ENCODE measurements at regions not wholly inside any gene's neighbourhood (a gene's known extent, or its start where the extent isn't known, plus 50 kb on each side); places are given as distances from the start of the nearest gene placed in this dataset.

GRCh38 chr13:95403349-95404140 is 102.3 kb upstream of the ABCC4 start:
- TF ChIP-seq CTCF (IDR thresholded peaks at IDR 0.05; ENCODE audit: low read depth, low read length), result no peak

GRCh38 chr13:95404141-95404882 is 103.1 kb upstream of the ABCC4 start:
- no peaks in the 10 kb centered on the region for H3K27me3 ChIP-seq
- TF ChIP-seq CTCF (IDR thresholded peaks at IDR 0.05; ENCODE audit: low read depth, low read length), result peak; percentile 87
- peak overlapping the region; percentile 29 for H3K4me3 ChIP-seq
- H3K4me1 ChIP-seq (ENCODE audit: low read depth), result no peaks in the 10 kb centered on the region
- H3K27ac ChIP-seq, result no peak overlapping the region
- H3K36me3 ChIP-seq, result no peaks in the 10 kb centered on the region
- DNase-seq (ENCODE audit: low read depth in 1 of 2, low spot score in 1 of 2), result peak; percentile 82 to 84
- H3K9me3 ChIP-seq (ENCODE audit: low read depth), result no peaks in the 10 kb centered on the region

More at GRCh38 chr13:95403349-95404140, 102.3 kb upstream of the ABCC4 start:
- no peak overlapping the region for H3K27ac ChIP-seq
- H3K27me3 ChIP-seq, result no peaks in the 10 kb centered on the region
- no peaks in the 10 kb centered on the region for H3K9me3 ChIP-seq (ENCODE audit: low read depth)
- H3K4me1 ChIP-seq (ENCODE audit: low read depth), result no peaks in the 10 kb centered on the region
- DNase-seq (ENCODE audit: low read depth in 1 of 2, low spot score in 1 of 2), result peak in 1 of 2 donors; percentile 20
- H3K36me3 ChIP-seq, result no peaks in the 10 kb centered on the region
- H3K4me3 ChIP-seq, result peak overlapping the region; percentile 29

GRCh38 chr13:95406176-95406575 is 104.9 kb upstream of the ABCC4 start:
- Histone ChIP-seq H3K27me3 (no peaks in the 10 kb centered on the region), H3K4me1 (ENCODE audit: low read depth) (no peaks in the 10 kb centered on the region), H3K9me3 (ENCODE audit: low read depth) (no peaks in the 10 kb centered on the region), H3K4me3 (no peak overlapping the region), H3K36me3 (no peaks in the 10 kb centered on the region), H3K27ac (no peak overlapping the region)
- no peak for DNase-seq (ENCODE audit: low read depth in 1 of 2, low spot score in 1 of 2)
- no peak for TF ChIP-seq CTCF (IDR thresholded peaks at IDR 0.05; ENCODE audit: low read depth, low read length)

GRCh38 chr13:95411428-95412040 is 110.3 kb upstream of the ABCC4 start:
- no peaks in the 10 kb centered on the region for H3K9me3 ChIP-seq (ENCODE audit: low read depth)
- no peak for TF ChIP-seq CTCF (IDR thresholded peaks at IDR 0.05; ENCODE audit: low read depth, low read length)
- no peak overlapping the region for H3K4me3 ChIP-seq
- peak in 1 of 2 donors; percentile 7 for DNase-seq (ENCODE audit: low read depth in 1 of 2, low spot score in 1 of 2)
- no peak overlapping the region for H3K27ac ChIP-seq
- H3K36me3 ChIP-seq, result no peaks in the 10 kb centered on the region
- H3K4me1 ChIP-seq (ENCODE audit: low read depth), result no peaks in the 10 kb centered on the region
- no peaks in the 10 kb centered on the region for H3K27me3 ChIP-seq

- Histone ChIP-seq H3K4me1 (ENCODE audit: low read depth) (no peaks in the 10 kb centered on the region), H3K27me3 (no peaks in the 10 kb centered on the region), H3K4me3 (no peak overlapping the region), H3K27ac (no peak overlapping the region), H3K36me3 (no peaks in the 10 kb centered on the region), H3K9me3 (ENCODE audit: low read depth) (no peaks in the 10 kb centered on the region)
- no peak for DNase-seq (ENCODE audit: low read depth in 1 of 2, low spot score in 1 of 2)
- no peak for TF ChIP-seq CTCF (IDR thresholded peaks at IDR 0.05; ENCODE audit: low read depth, low read length)
These were observed 117.7 kb upstream of the ABCC4 start for GRCh38 chr13:95418946-95419345.

Measured in cardiac muscle cell (in vitro differentiated cells and primary cell).